B cell (primary cell): ENCODE measurements at regions not wholly inside any gene's neighbourhood (a gene's known extent, or its start where the extent isn't known, plus 50 kb on each side); places are given as distances from the start of the nearest gene placed in this dataset.

Experiments
- EZH2 ChIP-seq: IDR thresholded peaks from 2 replicates; pipeline ENCODE4 v1.6.1; 2012; ENCODE audit warnings: borderline replicate concordance, low read depth, mild to moderate bottlenecking, moderate library complexity, low read length; ENCODE audit not compliant: insufficient read depth, poor library complexity, severe bottlenecking
- TF ChIP-seq, protein P1 (sequence below): fragments of 200-600 bp; IDR thresholded peaks from one replicate; pipeline ENCODE4 v1.8.0; 2022; ENCODE audit warnings: antibody characterized with exemption, mild to moderate bottlenecking

DNA sequence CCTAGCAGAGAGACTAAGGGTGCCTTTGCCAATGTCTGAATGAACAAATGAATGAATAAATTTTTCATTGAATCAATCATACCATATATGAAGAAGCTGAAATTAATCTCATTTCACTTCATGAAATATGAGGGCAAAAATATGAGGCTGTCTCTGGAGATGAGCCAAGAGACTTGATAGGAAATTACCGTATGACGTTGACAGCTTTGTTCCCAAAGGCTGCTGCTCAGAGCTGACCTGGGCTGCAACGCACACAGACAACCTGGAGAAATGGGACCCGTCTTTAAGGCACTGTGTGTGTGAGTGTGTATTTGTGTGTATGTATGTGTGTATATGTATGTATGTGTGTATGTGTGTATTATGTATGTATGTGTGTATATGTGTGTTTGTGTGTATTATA lies 226.1 kb downstream of the IRX2 start:
- TF ChIP-seq, protein P1, sequence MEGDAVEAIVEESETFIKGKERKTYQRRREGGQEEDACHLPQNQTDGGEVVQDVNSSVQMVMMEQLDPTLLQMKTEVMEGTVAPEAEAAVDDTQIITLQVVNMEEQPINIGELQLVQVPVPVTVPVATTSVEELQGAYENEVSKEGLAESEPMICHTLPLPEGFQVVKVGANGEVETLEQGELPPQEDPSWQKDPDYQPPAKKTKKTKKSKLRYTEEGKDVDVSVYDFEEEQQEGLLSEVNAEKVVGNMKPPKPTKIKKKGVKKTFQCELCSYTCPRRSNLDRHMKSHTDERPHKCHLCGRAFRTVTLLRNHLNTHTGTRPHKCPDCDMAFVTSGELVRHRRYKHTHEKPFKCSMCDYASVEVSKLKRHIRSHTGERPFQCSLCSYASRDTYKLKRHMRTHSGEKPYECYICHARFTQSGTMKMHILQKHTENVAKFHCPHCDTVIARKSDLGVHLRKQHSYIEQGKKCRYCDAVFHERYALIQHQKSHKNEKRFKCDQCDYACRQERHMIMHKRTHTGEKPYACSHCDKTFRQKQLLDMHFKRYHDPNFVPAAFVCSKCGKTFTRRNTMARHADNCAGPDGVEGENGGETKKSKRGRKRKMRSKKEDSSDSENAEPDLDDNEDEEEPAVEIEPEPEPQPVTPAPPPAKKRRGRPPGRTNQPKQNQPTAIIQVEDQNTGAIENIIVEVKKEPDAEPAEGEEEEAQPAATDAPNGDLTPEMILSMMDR: no peak
- no peak for TF ChIP-seq EZH2
